Vagina (tissue), 2 donors: ENCODE measurements at regions not wholly inside any gene's neighbourhood (a gene's known extent, or its start where the extent isn't known, plus 50 kb on each side); places are given as distances from the start of the nearest gene placed in this dataset.
A peak's percentile ranks its signal among the peaks of the same experiment; 100 is the strongest.

Source experiments
- DNase-seq, 2 donors: peaks; one replicate each; pipeline ENCODE4 v3.0.0-alpha.2; 2017; ENCODE audit errors: extremely low spot score in 2 of 2
- H3K27ac ChIP-seq: fragments of 200-600 bp; sonication (generic); one replicate; pipeline ENCODE4 v1.5.1; 2019
- H3K27me3 ChIP-seq: fragments of 200-600 bp; sonication (generic); one replicate; pipeline ENCODE4 v1.5.1; 2019
- H3K36me3 ChIP-seq, 2 donors: fragments of 200-600 bp; sonication (generic); one replicate each; pipeline ENCODE4 v1.5.1; 2017 to 2019
- H3K4me1 ChIP-seq: fragments of 200-600 bp; sonication (generic); one replicate; pipeline ENCODE4 v1.5.1; 2019
- H3K4me3 ChIP-seq, 2 donors: fragments of 200-600 bp; sonication (generic); 1 replicate in 1 of 2; 2 replicates in 1 of 2; pipeline ENCODE4 v1.5.1; 2016 to 2019
- H3K9me3 ChIP-seq: fragments of 200-600 bp; sonication (generic); one replicate; pipeline ENCODE4 v1.5.1; 2019
- POLR2A ChIP-seq, 2 donors: fragments of 450-650 bp; IDR thresholded peaks; one replicate each; pipeline ENCODE4 v1.6.1; 2017; ENCODE audit warnings: antibody characterized with exemption in 2 of 2, mild to moderate bottlenecking in 2 of 2, moderate library complexity in 2 of 2
- POLR2AphosphoS5 ChIP-seq, 2 donors: sonication (generic); formaldehyde crosslinking; IDR thresholded peaks; one replicate each; pipeline ENCODE4 v1.9.0; 2017; ENCODE audit warnings: antibody characterized with exemption in 2 of 2, mild to moderate bottlenecking in 2 of 2, low read depth in 1 of 2; ENCODE audit not compliant: insufficient read depth in 1 of 2
- intact Hi-C: fragments of 100-400 bp; cut with DNase I; formaldehyde crosslinking; loops from one replicate; pipeline ENCODE4 v1.15.1; 2023
- TF ChIP-seq, protein P1 (sequence below), 3 experiments: fragments of 450-650 bp in 2 of 3; fragments of 200-600 bp in 1 of 3; sonication (generic) in 1 of 3; IDR thresholded peaks; one replicate each; pipeline ENCODE4 v1.5.1; 2017 to 2019; ENCODE audit warnings: antibody characterized with exemption in 3 of 3, mild to moderate bottlenecking in 2 of 3, moderate library complexity in 2 of 3

DNA sequence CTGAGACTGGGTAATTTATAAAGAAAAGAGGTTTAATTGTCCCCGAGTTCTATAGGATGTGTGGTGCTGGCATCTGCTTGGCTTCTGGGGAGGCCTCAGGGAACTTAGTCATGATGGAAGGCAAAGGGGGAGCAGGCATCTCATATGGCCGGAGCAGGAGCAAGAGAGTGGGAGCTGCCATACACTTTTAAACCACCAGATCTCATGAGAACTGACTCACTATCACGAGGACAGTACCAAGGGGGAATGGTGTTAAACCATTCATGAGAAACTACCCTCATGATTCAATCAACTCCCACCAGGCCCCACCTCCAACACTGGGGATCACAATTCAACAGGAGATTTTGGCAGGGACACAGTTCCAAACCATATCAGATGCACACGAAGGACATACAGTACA, 199.9 kb upstream of the DPP6 start:
- Histone ChIP-seq H3K4me3 (no peak overlapping the region), H3K4me1 (no peaks in the 10 kb centered on the region), H3K27me3 (no peaks in the 10 kb centered on the region), H3K27ac (no peak overlapping the region), H3K36me3 (no peaks in the 10 kb centered on the region), H3K9me3 (no peaks in the 10 kb centered on the region)
- intact Hi-C loops: no loop called here
- TF ChIP-seq POLR2AphosphoS5 (IDR thresholded peaks at IDR 0.05; ENCODE audit: insufficient read depth in 1 of 2, low read depth in 1 of 2) (no peak), POLR2A (IDR thresholded peaks at IDR 0.05) (no peak)
- TF ChIP-seq, protein P1, sequence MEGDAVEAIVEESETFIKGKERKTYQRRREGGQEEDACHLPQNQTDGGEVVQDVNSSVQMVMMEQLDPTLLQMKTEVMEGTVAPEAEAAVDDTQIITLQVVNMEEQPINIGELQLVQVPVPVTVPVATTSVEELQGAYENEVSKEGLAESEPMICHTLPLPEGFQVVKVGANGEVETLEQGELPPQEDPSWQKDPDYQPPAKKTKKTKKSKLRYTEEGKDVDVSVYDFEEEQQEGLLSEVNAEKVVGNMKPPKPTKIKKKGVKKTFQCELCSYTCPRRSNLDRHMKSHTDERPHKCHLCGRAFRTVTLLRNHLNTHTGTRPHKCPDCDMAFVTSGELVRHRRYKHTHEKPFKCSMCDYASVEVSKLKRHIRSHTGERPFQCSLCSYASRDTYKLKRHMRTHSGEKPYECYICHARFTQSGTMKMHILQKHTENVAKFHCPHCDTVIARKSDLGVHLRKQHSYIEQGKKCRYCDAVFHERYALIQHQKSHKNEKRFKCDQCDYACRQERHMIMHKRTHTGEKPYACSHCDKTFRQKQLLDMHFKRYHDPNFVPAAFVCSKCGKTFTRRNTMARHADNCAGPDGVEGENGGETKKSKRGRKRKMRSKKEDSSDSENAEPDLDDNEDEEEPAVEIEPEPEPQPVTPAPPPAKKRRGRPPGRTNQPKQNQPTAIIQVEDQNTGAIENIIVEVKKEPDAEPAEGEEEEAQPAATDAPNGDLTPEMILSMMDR (IDR thresholded peaks at IDR 0.05): no peak
- DNase-seq: no peak

DNA sequence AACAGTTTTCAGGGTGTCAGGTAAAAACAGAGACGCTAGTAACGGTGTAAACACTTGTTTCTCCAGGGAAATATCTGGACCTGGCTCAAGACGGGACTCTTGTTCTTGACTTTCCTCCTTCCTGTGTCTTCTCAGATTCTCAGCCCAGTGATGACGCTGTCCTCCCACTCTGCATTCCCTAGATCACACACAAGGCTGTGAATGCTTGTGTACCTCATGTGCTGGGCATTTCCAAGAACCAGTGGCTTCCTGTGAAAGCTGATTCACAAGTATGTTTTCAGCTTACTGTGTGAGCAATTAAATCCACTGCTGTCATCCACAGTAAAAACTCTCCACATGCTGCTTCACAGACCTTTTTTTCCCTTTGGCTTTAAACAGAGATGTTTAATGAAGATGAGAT, 193.8 kb upstream of the DPP6 start:
- no peaks in the 10 kb centered on the region for H3K9me3 ChIP-seq
- H3K4me3 ChIP-seq: no peak overlapping the region
- TF ChIP-seq POLR2A (IDR thresholded peaks at IDR 0.05) (no peak), POLR2AphosphoS5 (IDR thresholded peaks at IDR 0.05; ENCODE audit: insufficient read depth in 1 of 2, low read depth in 1 of 2) (no peak)
- TF ChIP-seq, protein P1 (IDR thresholded peaks at IDR 0.05): no peak
- H3K4me1 ChIP-seq: no peaks in the 10 kb centered on the region
- intact Hi-C loops: no loop called here
- H3K27ac ChIP-seq: no peak overlapping the region
- no peaks in the 10 kb centered on the region for H3K36me3 ChIP-seq
- DNase-seq: no peak
- no peaks in the 10 kb centered on the region for H3K27me3 ChIP-seq

GRCh38 chr7:153859239-153859638, 193.0 kb upstream of the DPP6 start:
- DNase-seq: no peak
- Histone ChIP-seq H3K27ac (no peak overlapping the region), H3K4me1 (no peaks in the 10 kb centered on the region), H3K27me3 (no peaks in the 10 kb centered on the region), H3K36me3 (no peaks in the 10 kb centered on the region), H3K9me3 (no peaks in the 10 kb centered on the region), H3K4me3 (no peak overlapping the region)
- TF ChIP-seq, protein P1 (IDR thresholded peaks at IDR 0.05): no peak
- TF ChIP-seq POLR2AphosphoS5 (IDR thresholded peaks at IDR 0.05; ENCODE audit: insufficient read depth in 1 of 2, low read depth in 1 of 2) (no peak), POLR2A (IDR thresholded peaks at IDR 0.05) (no peak)
- intact Hi-C loops: no loop called here

DNA sequence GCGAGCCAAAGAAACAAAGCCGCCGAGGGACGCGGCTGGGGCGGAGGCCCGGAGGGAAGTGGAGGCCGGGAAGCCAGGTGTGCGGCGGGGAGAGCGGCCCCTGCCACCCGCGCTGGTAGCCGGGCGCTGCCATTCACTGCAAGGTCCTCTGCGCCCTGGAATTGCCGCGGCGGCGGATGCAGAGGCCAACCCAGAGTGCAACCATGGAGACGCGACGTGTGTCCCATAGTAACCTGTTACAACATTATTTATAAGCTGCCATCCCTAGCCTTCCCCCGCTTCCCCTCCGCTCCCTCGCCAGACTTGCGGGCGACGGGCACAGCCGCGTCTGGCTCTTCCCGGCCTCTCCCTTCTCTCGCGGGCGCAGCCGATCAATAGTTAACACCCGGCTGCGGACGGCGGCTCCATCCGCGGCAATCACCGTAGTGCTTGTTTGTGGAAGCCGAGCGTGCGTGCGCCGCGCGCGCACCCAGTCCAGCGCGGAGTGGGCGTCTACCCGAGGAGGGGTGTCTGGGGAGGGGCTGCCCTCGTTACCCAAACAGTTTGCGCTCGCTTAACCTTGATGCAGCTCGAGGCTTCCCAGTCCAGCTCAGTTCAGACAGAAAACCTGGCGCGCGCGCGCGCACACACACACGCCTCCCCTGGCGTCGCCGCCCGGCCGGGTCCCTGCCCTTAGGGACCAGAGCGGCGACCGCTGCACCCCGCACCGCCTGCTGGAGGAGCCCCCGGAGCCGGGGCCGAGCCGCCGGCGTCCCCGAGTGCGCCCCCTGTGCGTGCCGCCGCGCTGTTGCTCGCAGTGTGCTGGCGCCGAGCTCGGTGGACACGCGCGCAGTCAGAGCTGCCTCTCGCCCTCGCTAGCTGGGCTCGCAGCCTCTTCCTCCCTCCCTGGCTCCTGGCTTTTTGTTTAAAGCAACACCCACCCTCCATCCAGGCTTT, 165.4 kb upstream of the DPP6 start:
- H3K4me1 ChIP-seq: no peaks in the 10 kb centered on the region
- H3K4me3 ChIP-seq: peak overlapping the region in 1 of 2 donors; percentile 23
- no peaks in the 10 kb centered on the region for H3K27me3 ChIP-seq
- TF ChIP-seq POLR2AphosphoS5 (IDR thresholded peaks at IDR 0.05; ENCODE audit: insufficient read depth in 1 of 2, low read depth in 1 of 2) (no peak), POLR2A (IDR thresholded peaks at IDR 0.05) (no peak)
- TF ChIP-seq, protein P1 (IDR thresholded peaks at IDR 0.05): no peak
- intact Hi-C loops: no loop called here
- no peaks in the 10 kb centered on the region for H3K9me3 ChIP-seq
- no peak for DNase-seq
- no peak overlapping the region for H3K27ac ChIP-seq
- H3K36me3 ChIP-seq: no peaks in the 10 kb centered on the region
